A673 (cell line): ENCODE measurements at regions not wholly inside any gene's neighbourhood (a gene's known extent, or its start where the extent isn't known, plus 50 kb on each side); places are given as distances from the start of the nearest gene placed in this dataset.

Experiments used
- CTCF ChIP-seq: fragments of 300-800, 200-600 bp; sonication (generic); conservative IDR thresholded peaks from 2 replicates; pipeline ENCODE4 v1.5.1; 2017; ENCODE audit warnings: low read depth, mild to moderate bottlenecking, antibody characterized with exemption, low read length, moderate library complexity, mixed read lengths
- EZH2 ChIP-seq: fragments of 200-600 bp; sonication (generic); IDR thresholded peaks from 2 replicates; pipeline ENCODE4 v1.6.1; 2017; ENCODE audit warnings: borderline replicate concordance, low read depth, mild to moderate bottlenecking, mixed read lengths, antibody characterized with exemption, low read length; ENCODE audit not compliant: poor library complexity, severe bottlenecking

GRCh38 chr12:126343321-126343720 lies 1278.1 kb downstream of the AACS start:
- no peak for TF ChIP-seq CTCF
- no peak for TF ChIP-seq EZH2
